ENCODE measurements at regions not wholly inside any gene's neighbourhood (a gene's known extent, or its start where the extent isn't known, plus 50 kb on each side); places are given as distances from the start of the nearest gene placed in this dataset.

DNA sequence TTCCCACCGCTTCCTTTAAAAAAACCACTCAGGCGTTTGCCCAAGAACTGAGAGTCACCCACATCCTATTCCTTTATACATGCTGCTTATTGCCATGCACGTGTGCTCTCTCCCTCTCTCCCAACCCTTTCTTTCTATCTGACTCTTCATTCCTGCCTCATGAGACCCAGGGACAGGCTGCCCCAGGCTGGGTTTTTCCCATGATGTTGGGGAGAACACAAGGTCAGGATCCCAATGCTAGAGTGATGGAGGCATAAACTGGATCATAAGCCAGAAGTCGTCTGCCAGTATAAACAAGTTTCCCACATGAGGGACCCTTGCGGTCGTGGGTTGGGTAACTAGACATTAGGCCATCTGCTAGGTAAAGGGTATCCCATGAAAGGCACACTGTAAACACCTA is 64.9 kb downstream of the CD2 start:
- in situ Hi-C loops (cut with MboI; ENCODE audit: low sequenced_read_pairs, unreplicated experiment): no loop called here
- no peak for TF ChIP-seq CTCF (IDR thresholded peaks at IDR 0.05; ENCODE audit: borderline replicate concordance, control extremely low read depth, extremely low read depth, insufficient read depth, missing control alignments)
- no peak for DNase-seq (ENCODE audit: low spot score)

- no peak for DNase-seq (ENCODE audit: low spot score)
- in situ Hi-C loops (cut with MboI; ENCODE audit: low sequenced_read_pairs, unreplicated experiment): loop anchor here (5.0 to 10.0 kb wide), 3 partner anchors 88 to 246 kb away; partner anchors contain the start of gene CD58
- TF ChIP-seq CTCF (IDR thresholded peaks at IDR 0.05; ENCODE audit: borderline replicate concordance, control extremely low read depth, extremely low read depth, insufficient read depth, missing control alignments): no peak
These were observed 66.1 kb downstream of the CD2 start for GRCh38 chr1:116820369-116820768.

- in situ Hi-C loops (cut with MboI; ENCODE audit: low sequenced_read_pairs, unreplicated experiment): loop anchor here (5.0 to 10.0 kb wide), 3 partner anchors 89 to 247 kb away; partner anchors contain the start of gene CD58
- DNase-seq (ENCODE audit: low spot score): no peak
- TF ChIP-seq CTCF (IDR thresholded peaks at IDR 0.05; ENCODE audit: borderline replicate concordance, control extremely low read depth, extremely low read depth, insufficient read depth, missing control alignments): no peak
These were observed 67.5 kb downstream of the CD2 start for GRCh38 chr1:116821763-116822162.

- TF ChIP-seq CTCF (IDR thresholded peaks at IDR 0.05; ENCODE audit: borderline replicate concordance, control extremely low read depth, extremely low read depth, insufficient read depth, missing control alignments): no peak
- in situ Hi-C loops (cut with MboI; ENCODE audit: low sequenced_read_pairs, unreplicated experiment): loop anchor here (5.0 to 10.0 kb wide), 3 partner anchors 92 to 250 kb away; partner anchors contain the start of gene CD58
- DNase-seq (ENCODE audit: low spot score): no peak
These were observed 70.5 kb downstream of the CD2 start for GRCh38 chr1:116824631-116825206.

- no peak for DNase-seq (ENCODE audit: low spot score)
- no peak for TF ChIP-seq CTCF (IDR thresholded peaks at IDR 0.05; ENCODE audit: borderline replicate concordance, control extremely low read depth, extremely low read depth, insufficient read depth, missing control alignments)
- in situ Hi-C loops (cut with MboI; ENCODE audit: low sequenced_read_pairs, unreplicated experiment): loop anchor here (10.0 kb wide), 2 partner anchors 230 to 250 kb away; partner anchors contain the start of gene CD58
These were observed 71.0 kb downstream of the CD2 start for GRCh38 chr1:116825207-116825719.

DNA sequence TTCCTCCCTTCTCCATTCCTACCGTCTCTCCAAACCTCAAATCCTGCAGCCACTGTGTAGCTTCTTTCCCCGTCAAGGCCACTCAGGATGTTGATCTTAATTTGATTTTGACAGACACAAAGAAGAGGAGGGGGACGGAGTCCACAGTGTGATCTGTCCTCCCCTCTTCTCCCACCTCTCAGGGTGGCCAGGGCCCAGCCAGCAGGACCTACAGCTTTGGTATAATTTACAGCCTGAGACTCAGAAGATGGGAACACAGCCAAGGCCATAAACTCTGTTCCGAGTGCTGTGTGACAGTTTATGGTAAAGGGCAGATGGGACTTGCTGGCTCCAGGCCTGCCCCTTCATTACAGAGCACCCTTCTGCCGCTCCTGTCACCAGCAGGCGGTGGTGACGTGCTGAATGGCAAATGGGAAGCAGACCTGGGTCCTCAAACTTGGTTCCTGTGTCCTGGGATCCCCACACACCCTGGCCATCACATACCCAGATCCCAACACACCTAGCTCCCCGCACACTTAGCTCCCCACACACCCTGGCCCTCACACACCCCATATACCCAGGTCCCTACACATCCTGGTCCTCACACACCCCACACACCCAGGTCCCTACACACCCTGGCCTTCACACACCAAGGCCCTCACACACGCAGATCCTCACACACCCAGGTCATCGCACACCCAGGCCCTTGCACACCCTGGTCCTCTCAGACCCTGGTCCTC is 71.6 kb downstream of the CD2 start:
- no peak for TF ChIP-seq CTCF (IDR thresholded peaks at IDR 0.05; ENCODE audit: borderline replicate concordance, control extremely low read depth, extremely low read depth, insufficient read depth, missing control alignments)
- peak; percentile 22 for DNase-seq (ENCODE audit: low spot score)
- in situ Hi-C loops (cut with MboI; ENCODE audit: low sequenced_read_pairs, unreplicated experiment): loop anchor here (10.0 kb wide), 2 partner anchors 229 to 251 kb away; partner anchors contain the start of gene CD58

Data from GM13976 (cell line).